ENCODE measurements at regions not wholly inside any gene's neighbourhood (a gene's known extent, or its start where the extent isn't known, plus 50 kb on each side); places are given as distances from the start of the nearest gene placed in this dataset.

DNA sequence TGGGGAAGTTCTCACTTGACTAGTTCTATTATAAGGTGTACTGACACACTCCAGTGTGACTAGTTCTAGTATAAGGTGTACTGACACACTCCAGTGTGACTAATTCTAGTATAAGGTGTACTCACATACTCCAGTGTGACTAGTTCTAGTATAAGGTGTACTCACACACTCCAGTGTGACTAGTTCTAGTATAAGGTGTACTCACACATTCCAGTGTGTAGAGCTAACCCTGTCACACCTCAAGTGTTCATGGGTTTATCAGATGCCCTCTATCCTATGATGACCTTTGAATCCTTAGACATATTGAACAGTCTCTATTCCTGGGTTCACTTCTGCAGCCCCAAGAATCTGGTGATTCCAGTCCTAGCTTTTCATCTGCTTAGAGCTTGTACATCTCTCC, 54.6 kb upstream of the MYO16 start:
- Histone ChIP-seq H3K27me3 (ENCODE audit: control insufficient read depth in 1 of 2, insufficient read depth in 2 of 2, low read length in 2 of 2) (no peaks in the 10 kb centered on the region), H3K36me3 (replicated peaks in 1 of 2; ENCODE audit: control insufficient read depth in 1 of 2, insufficient read depth in 2 of 2, low read length in 2 of 2) (no peaks in the 10 kb centered on the region), H3K9ac (ENCODE audit: insufficient read depth, low read depth, low read length) (no peak overlapping the region), H3K27ac (ENCODE audit: extremely low read length, insufficient read depth, low read length) (no peak overlapping the region), H4K20me1 (ENCODE audit: insufficient read depth, low read length) (no peaks in the 10 kb centered on the region), H3K9me3 (ENCODE audit: low read length) (peaks cover 57% of the 10 kb centered on the region), H3K4me2 (ENCODE audit: low read depth, low read length) (no peak overlapping the region), H2AFZ (ENCODE audit: low read length) (no peak overlapping the region), H3K79me2 (ENCODE audit: insufficient read depth, low read length) (no peaks in the 10 kb centered on the region), H3K4me3 (replicated peaks in 1 of 3; ENCODE audit: insufficient read depth in 1 of 3, low read depth in 2 of 3, low read length in 3 of 3) (no peak overlapping the region), H3K4me1 (ENCODE audit: insufficient read depth, low read length) (no peaks in the 10 kb centered on the region)
- intact Hi-C loops (cut with micrococcal nuclease; ENCODE audit: unreplicated experiment), result no loop called here
- no peak for DNase-seq (ENCODE audit: low spot score)
- in situ Hi-C loops (cut with HindIII; ENCODE audit: extremely low pct_ligation_motif_present, low pct_unique_long_range_greater_than_20kb), result no loop called here
- BruUV-seq (replicated peaks), result no TSS peak
- POLR2A ChIA-PET, result no interaction called here
- no peak for ATAC-seq
- CTCF ChIA-PET (ENCODE audit: low intra/inter-chr PET ratio, low total read pairs), result no interaction called here
- FAIRE-seq, result no peak
- TF ChIP-seq ZNF7 (CRISPR knock-in tag; IDR thresholded peaks at IDR 0.05) (no peak), PTBP1 (IDR thresholded peaks at IDR 0.05; ENCODE audit: low read depth, low read length, poor library complexity, severe bottlenecking) (no peak), HDAC6 (IDR thresholded peaks at IDR 0.05; ENCODE audit: low read depth, low read length) (no peak), ZNF367 (CRISPR knock-in tag; IDR thresholded peaks at IDR 0.05; ENCODE audit: borderline replicate concordance) (no peak), SMAD1 (CRISPR knock-in tag; IDR thresholded peaks at IDR 0.05; ENCODE audit: borderline replicate concordance, low read depth) (no peak), NR2F1 (CRISPR knock-in tag; IDR thresholded peaks at IDR 0.05) (no peak), ZBTB4 (CRISPR knock-in tag; IDR thresholded peaks at IDR 0.05; ENCODE audit: borderline replicate concordance) (no peak), IKZF1 (IDR thresholded peaks at IDR 0.05) (no peak), ZFP90 (CRISPR knock-in tag; IDR thresholded peaks at IDR 0.05; ENCODE audit: borderline replicate concordance) (no peak), NAIF1 (CRISPR knock-in tag; IDR thresholded peaks at IDR 0.05; ENCODE audit: borderline replicate concordance) (no peak), ZFP36L2 (CRISPR knock-in tag; IDR thresholded peaks at IDR 0.05) (no peak), MEF2D (CRISPR knock-in tag; IDR thresholded peaks at IDR 0.05) (no peak), ZNF124 (CRISPR knock-in tag; IDR thresholded peaks at IDR 0.05) (no peak), POGK (CRISPR knock-in tag; conservative IDR thresholded peaks at IDR 0.05) (no peak), PHF5A (CRISPR knock-in tag; IDR thresholded peaks at IDR 0.05; ENCODE audit: low read depth, unreplicated experiment) (no peak), ZNF614 (CRISPR knock-in tag; IDR thresholded peaks at IDR 0.05; ENCODE audit: borderline replicate concordance) (no peak)
- TF ChIP-seq, protein P1, sequence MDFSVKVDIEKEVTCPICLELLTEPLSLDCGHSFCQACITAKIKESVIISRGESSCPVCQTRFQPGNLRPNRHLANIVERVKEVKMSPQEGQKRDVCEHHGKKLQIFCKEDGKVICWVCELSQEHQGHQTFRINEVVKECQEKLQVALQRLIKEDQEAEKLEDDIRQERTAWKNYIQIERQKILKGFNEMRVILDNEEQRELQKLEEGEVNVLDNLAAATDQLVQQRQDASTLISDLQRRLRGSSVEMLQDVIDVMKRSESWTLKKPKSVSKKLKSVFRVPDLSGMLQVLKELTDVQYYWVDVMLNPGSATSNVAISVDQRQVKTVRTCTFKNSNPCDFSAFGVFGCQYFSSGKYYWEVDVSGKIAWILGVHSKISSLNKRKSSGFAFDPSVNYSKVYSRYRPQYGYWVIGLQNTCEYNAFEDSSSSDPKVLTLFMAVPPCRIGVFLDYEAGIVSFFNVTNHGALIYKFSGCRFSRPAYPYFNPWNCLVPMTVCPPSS (IDR thresholded peaks at IDR 0.05), result no peak
